ENCODE measurements at regions not wholly inside any gene's neighbourhood (a gene's known extent, or its start where the extent isn't known, plus 50 kb on each side); places are given as distances from the start of the nearest gene placed in this dataset.

DNA sequence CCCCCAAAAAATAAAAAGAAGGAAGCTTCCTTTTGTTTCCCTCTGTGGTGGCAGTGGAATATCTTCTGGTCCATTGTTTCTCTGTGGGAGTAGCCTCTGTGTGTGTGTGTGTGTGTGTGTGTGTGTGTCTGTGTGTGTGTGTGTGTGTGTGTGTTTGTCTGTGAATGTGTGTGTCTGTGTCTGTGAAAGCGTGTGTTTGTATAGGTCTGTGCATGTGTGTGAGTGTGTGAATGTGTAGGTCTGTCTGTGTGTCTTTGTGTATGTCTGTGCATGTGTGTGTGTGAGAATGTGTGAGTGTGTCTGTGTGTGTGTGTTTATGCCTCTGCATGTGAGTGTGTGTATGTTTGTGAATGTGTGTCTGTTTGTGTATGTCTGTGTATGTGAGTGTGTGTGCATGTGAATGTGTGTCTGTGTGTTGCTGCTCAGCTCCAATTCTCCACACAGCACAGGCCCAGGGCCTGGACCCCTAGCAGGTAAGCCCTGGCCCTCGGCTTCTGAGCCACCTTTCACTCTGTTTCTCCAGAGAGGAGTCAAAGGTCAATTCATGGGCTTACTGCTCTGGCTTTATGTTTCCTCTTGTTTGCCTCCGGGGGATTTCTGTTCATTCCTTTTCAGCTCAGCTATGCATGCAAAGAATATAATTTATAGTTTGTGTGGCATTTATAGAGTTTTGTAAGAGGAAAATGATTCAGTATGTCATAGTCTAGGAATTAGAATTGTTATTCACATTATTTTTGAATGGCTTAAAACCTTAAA is 89.8 kb downstream of the UCHL1 start:
- Histone ChIP-seq H3K27me3 (ENCODE audit: control insufficient read depth in 4 of 4, insufficient read depth in 4 of 4, low read length in 3 of 4) (no peaks in the 10 kb centered on the region), H3K9me3 (ENCODE audit: control insufficient read depth in 4 of 4, low read length in 3 of 4) (no peaks in the 10 kb centered on the region), H3K4me3 (ENCODE audit: low read depth in 1 of 3, low read length in 3 of 3) (no peak overlapping the region), H3K9ac (ENCODE audit: low read depth in 1 of 2, low read length in 2 of 2) (no peak overlapping the region), H3K36me3 (ENCODE audit: control insufficient read depth in 4 of 4, insufficient read depth in 3 of 4, low read depth in 1 of 4, low read length in 3 of 4) (no peaks in the 10 kb centered on the region), H3K27ac (ENCODE audit: low read depth in 1 of 2, low read length in 2 of 2) (no peak overlapping the region), H3K4me1 (ENCODE audit: control insufficient read depth in 4 of 4, insufficient read depth in 4 of 4, low read length in 3 of 4) (no peaks in the 10 kb centered on the region)
- TF ChIP-seq, protein P1, sequence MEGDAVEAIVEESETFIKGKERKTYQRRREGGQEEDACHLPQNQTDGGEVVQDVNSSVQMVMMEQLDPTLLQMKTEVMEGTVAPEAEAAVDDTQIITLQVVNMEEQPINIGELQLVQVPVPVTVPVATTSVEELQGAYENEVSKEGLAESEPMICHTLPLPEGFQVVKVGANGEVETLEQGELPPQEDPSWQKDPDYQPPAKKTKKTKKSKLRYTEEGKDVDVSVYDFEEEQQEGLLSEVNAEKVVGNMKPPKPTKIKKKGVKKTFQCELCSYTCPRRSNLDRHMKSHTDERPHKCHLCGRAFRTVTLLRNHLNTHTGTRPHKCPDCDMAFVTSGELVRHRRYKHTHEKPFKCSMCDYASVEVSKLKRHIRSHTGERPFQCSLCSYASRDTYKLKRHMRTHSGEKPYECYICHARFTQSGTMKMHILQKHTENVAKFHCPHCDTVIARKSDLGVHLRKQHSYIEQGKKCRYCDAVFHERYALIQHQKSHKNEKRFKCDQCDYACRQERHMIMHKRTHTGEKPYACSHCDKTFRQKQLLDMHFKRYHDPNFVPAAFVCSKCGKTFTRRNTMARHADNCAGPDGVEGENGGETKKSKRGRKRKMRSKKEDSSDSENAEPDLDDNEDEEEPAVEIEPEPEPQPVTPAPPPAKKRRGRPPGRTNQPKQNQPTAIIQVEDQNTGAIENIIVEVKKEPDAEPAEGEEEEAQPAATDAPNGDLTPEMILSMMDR (IDR thresholded peaks at IDR 0.05; ENCODE audit: low read depth, low read length, missing input control) = no peak
- TF ChIP-seq FOXA2 (IDR thresholded peaks at IDR 0.05) = no peak
- no peak for TF ChIP-seq RAD21 (IDR thresholded peaks at IDR 0.05)
- no peak for TF ChIP-seq SP1 (IDR thresholded peaks at IDR 0.05)
- TF ChIP-seq, protein P2, sequence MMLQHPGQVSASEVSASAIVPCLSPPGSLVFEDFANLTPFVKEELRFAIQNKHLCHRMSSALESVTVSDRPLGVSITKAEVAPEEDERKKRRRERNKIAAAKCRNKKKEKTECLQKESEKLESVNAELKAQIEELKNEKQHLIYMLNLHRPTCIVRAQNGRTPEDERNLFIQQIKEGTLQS (IDR thresholded peaks at IDR 0.05) = no peak
- TF ChIP-seq, protein P3, sequence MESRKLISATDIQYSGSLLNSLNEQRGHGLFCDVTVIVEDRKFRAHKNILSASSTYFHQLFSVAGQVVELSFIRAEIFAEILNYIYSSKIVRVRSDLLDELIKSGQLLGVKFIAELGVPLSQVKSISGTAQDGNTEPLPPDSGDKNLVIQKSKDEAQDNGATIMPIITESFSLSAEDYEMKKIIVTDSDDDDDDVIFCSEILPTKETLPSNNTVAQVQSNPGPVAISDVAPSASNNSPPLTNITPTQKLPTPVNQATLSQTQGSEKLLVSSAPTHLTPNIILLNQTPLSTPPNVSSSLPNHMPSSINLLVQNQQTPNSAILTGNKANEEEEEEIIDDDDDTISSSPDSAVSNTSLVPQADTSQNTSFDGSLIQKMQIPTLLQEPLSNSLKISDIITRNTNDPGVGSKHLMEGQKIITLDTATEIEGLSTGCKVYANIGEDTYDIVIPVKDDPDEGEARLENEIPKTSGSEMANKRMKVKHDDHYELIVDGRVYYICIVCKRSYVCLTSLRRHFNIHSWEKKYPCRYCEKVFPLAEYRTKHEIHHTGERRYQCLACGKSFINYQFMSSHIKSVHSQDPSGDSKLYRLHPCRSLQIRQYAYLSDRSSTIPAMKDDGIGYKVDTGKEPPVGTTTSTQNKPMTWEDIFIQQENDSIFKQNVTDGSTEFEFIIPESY (IDR thresholded peaks at IDR 0.05) = no peak
- TF ChIP-seq, protein P4, sequence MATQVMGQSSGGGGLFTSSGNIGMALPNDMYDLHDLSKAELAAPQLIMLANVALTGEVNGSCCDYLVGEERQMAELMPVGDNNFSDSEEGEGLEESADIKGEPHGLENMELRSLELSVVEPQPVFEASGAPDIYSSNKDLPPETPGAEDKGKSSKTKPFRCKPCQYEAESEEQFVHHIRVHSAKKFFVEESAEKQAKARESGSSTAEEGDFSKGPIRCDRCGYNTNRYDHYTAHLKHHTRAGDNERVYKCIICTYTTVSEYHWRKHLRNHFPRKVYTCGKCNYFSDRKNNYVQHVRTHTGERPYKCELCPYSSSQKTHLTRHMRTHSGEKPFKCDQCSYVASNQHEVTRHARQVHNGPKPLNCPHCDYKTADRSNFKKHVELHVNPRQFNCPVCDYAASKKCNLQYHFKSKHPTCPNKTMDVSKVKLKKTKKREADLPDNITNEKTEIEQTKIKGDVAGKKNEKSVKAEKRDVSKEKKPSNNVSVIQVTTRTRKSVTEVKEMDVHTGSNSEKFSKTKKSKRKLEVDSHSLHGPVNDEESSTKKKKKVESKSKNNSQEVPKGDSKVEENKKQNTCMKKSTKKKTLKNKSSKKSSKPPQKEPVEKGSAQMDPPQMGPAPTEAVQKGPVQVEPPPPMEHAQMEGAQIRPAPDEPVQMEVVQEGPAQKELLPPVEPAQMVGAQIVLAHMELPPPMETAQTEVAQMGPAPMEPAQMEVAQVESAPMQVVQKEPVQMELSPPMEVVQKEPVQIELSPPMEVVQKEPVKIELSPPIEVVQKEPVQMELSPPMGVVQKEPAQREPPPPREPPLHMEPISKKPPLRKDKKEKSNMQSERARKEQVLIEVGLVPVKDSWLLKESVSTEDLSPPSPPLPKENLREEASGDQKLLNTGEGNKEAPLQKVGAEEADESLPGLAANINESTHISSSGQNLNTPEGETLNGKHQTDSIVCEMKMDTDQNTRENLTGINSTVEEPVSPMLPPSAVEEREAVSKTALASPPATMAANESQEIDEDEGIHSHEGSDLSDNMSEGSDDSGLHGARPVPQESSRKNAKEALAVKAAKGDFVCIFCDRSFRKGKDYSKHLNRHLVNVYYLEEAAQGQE (IDR thresholded peaks at IDR 0.05) = no peak
- TF ChIP-seq JUND (IDR thresholded peaks at IDR 0.05) = no peak
- no peak for TF ChIP-seq YY1 (IDR thresholded peaks at IDR 0.05)
- no peak for TF ChIP-seq HNF4G (IDR thresholded peaks at IDR 0.05)
- 54% methylated on average over 3 of the region's 3 CpGs for WGBS
- DNase-seq (ENCODE audit: low spot score) = no peak

DNA sequence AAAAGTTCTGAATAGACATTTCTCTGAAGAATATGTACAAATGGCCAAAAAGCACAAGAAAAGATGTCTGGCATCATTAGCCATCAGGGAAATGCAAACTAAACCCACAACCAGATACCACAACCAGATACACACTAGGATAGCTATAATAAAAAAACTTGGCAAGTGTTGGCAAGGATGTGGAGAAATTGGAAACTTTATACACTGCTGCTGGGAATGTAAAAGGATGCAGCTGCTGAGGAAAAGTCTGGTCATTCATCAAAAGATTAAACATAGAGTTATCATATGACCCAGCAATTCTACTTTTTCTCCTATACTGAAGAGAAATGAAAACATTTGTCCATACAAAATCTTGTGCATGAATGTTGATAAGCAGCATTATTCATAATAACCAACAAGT is 92.3 kb downstream of the UCHL1 start:
- H3K4me3 ChIP-seq (ENCODE audit: low read depth in 1 of 3, low read length in 3 of 3) = no peak overlapping the region
- H3K27me3 ChIP-seq (ENCODE audit: control insufficient read depth in 4 of 4, insufficient read depth in 4 of 4, low read length in 3 of 4) = no peaks in the 10 kb centered on the region
- DNase-seq (ENCODE audit: low spot score) = no peak
- no peaks in the 10 kb centered on the region for H3K9me3 ChIP-seq (ENCODE audit: control insufficient read depth in 4 of 4, low read length in 3 of 4)
- no peaks in the 10 kb centered on the region for H3K4me1 ChIP-seq (ENCODE audit: control insufficient read depth in 4 of 4, insufficient read depth in 4 of 4, low read length in 3 of 4)
- no peaks in the 10 kb centered on the region for H3K36me3 ChIP-seq (ENCODE audit: control insufficient read depth in 4 of 4, insufficient read depth in 3 of 4, low read depth in 1 of 4, low read length in 3 of 4)
- no peak overlapping the region for H3K9ac ChIP-seq (ENCODE audit: low read depth in 1 of 2, low read length in 2 of 2)
- no peak overlapping the region for H3K27ac ChIP-seq (ENCODE audit: low read depth in 1 of 2, low read length in 2 of 2)
- TF ChIP-seq, protein P1 (IDR thresholded peaks at IDR 0.05; ENCODE audit: low read depth, low read length, missing input control) = no peak
- no peak for TF ChIP-seq GABPA (IDR thresholded peaks at IDR 0.05 in 1 of 2, conservative IDR thresholded peaks at IDR 0.05 in 1 of 2)
- TF ChIP-seq, protein P3 (IDR thresholded peaks at IDR 0.05) = no peak
- TF ChIP-seq FOXA1 (IDR thresholded peaks at IDR 0.05) = no peak
- no peak for TF ChIP-seq NR2F2 (IDR thresholded peaks at IDR 0.05)
- TF ChIP-seq, protein P5, sequence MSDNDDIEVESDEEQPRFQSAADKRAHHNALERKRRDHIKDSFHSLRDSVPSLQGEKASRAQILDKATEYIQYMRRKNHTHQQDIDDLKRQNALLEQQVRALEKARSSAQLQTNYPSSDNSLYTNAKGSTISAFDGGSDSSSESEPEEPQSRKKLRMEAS (IDR thresholded peaks at IDR 0.05) = no peak
- TF ChIP-seq FOXA2 (IDR thresholded peaks at IDR 0.05) = no peak
- TF ChIP-seq SP1 (IDR thresholded peaks at IDR 0.05) = no peak
- TF ChIP-seq, protein P4 (IDR thresholded peaks at IDR 0.05) = no peak
- TF ChIP-seq HNF4G (IDR thresholded peaks at IDR 0.05) = no peak
